Left colon (tissue), 2 donors: ENCODE measurements at regions not wholly inside any gene's neighbourhood (a gene's known extent, or its start where the extent isn't known, plus 50 kb on each side); places are given as distances from the start of the nearest gene placed in this dataset.
A peak's percentile ranks its signal among the peaks of the same experiment; 100 is the strongest.
"Not testable (repeated sequence)": the region's sequence is repeated elsewhere in the genome, so short reads cannot be mapped to it uniquely, and the experiment has no call there.

Experiments used
- ATAC-seq: fragments of 200-7000 bp; cut with Tn5 transposase; one replicate; pipeline ENCODE4 v1.9.1; 2020; ENCODE audit warnings: mild to moderate bottlenecking, moderate library complexity
- DNase-seq, 2 donors: peaks; one replicate each; pipeline ENCODE4 v3.0.0-alpha.2; 2020
- intact Hi-C, 2 donors: fragments of 100-400 bp; cut with DNase I in 1 of 2; cut with micrococcal nuclease in 1 of 2; formaldehyde crosslinking; loops; one replicate each; pipeline versions ENCODE4 v1.11.2 to v1.14.0; 2022; cut with DNase I, micrococcal nuclease
- donor health status: DM: no; HTN: no; CAD: no.
- donor health status: DM: yes; HTN: yes; CAD: no.

DNA sequence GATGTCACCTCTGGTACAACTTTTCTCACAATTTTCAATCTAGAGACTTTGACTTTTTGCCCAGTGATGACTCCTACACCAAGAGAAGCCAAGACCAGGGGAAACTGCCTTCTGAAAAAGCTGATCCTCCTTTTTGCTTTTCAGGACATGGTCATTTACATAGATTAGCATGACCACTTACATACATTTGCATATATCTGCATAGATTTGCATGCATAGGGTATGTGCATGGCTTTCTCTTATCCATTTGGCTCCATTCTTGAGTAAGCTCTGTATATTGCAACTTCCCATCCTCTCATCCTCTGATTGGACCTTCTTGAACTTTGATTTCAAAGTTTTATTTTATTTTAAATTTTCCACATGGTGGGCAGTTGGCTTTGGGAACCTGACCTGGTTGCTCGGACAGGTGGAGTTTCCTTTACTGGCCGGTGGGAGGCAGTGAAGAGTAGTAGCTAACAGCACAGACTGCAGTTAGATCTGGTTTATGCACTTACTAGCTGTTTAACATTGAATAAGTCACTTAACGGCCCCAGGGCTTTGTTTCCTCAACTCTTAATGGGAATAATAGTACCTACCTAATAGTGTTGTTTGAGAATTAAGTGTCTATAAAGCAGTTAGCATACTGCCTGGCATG lies 92.9 kb downstream of the GPR139 start:
- intact Hi-C loops, result loop anchor here in 1 of 2 donors (5.0 kb wide), 1 partner anchor 387 kb away; no protein-coding TSS in a partner anchor
- ATAC-seq (peak; percentile 49), DNase-seq (peak in 1 of 2 donors; percentile 4)

- ATAC-seq (no peak), DNase-seq (no peak)
- intact Hi-C loops, result loop anchor here in 1 of 2 donors (5.0 to 10.0 kb wide), 2 partner anchors 65 to 388 kb away; no protein-coding TSS in a partner anchor
Measured at GRCh38 chr16:19979638-19980037, 94.1 kb downstream of the GPR139 start.

- ATAC-seq, result no peak
- intact Hi-C loops, result loop anchor here in 1 of 2 donors (10.0 kb wide), 1 partner anchor 60 kb away; no protein-coding TSS in a partner anchor
- no peak for DNase-seq
Measured at GRCh38 chr16:19974607-19975006, 90.0 kb upstream of the GPRC5B start.

- ATAC-seq (no peak), DNase-seq (no peak)
- intact Hi-C loops, result loop anchor here in 1 of 2 donors (10.0 kb wide), 1 partner anchor 57 kb away; no protein-coding TSS in a partner anchor
Measured at GRCh38 chr16:19972111-19972510, 87.5 kb upstream of the GPRC5B start.

DNA sequence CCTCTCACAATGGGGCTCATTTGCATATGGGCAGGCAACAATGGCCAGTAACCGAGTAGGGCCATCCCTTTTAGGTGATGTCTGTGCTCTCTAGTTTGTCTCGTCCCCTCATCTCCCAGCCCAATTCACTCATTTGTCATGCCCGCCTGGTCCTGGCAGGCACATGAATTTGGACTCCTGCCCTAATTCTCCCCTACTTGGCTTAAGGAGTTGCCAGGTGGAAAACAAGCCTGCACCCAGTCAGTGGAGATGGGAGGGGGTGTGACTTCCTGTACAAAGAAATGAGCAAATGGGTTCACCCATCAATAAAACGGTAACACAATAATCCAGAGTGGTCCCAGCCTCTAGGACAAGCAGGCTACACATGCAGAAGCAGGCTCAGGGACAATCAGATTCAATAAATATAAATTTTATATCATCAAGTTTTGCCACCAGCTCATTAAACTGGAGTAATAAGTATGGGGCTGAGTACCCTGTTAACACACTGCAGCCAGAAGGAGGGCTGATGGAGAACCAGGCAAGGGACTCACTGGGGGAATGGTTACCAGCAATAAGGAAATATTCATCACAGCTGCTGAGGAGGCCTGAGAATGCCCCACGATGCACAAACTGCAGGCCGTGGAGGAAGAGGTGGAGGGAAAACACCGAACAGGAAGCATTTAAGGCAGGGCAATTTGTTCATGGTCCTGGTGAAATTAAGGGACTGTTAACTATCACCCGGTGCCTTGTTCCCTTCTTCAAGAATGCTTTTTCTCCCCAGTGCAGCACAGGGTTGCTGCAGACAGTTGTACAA lies 84.4 kb upstream of the GPRC5B start:
- peak in 1 of 2 donors; percentile 8 for DNase-seq
- intact Hi-C loops, result no loop called here
- ATAC-seq, result peak; percentile 91

DNA sequence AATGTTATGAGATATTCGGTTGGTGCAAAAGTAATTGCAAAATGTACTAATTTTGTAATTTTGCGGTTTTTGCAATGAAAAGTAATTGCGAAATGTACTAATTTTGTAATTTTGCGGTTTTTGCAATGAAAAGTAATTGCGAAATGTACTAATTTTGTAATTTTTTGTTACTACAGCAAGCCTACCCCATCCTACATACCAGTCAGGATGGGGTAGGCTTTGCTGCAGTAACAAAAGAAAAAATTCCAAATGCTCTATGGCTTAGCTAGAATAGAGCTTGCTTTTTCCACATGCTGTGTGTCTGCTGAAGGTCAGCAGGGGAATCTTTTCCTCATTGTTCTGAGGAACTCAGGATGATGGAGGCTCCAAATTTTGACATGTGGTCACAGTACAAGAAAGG lies 83.3 kb upstream of the GPRC5B start:
- intact Hi-C loops, result no loop called here
- ATAC-seq (no peak), DNase-seq (no peak)

- intact Hi-C loops, result no loop called here
Measured at GRCh38 chr16:19967561-19967960, 82.9 kb upstream of the GPRC5B start.

DNA sequence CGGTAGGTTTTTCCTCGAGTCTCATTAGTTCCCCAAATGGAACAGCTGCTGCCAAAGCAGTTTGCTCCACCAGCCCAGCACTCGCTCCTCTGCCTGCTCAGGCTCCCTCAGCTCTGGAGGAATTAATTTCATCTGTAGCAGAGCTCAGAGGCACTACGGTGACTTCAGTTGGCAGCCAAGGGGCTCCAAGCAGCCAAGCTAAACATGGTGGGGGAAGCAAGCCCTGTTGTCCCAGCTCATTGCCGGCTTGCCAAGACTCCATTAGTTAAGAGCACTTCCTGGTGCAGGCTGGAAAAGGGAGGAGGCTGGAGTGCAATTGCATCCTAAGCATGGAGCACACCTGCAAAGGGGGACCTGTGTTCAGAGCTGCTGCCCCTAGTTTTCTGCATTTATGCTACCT lies 78.7 kb upstream of the GPRC5B start:
- intact Hi-C loops, result no loop called here
- DNase-seq (no peak), ATAC-seq (no peak)

More at GRCh38 chr16:19967561-19967960, 82.9 kb upstream of the GPRC5B start:
- ATAC-seq (no peak), DNase-seq (no peak)

DNA sequence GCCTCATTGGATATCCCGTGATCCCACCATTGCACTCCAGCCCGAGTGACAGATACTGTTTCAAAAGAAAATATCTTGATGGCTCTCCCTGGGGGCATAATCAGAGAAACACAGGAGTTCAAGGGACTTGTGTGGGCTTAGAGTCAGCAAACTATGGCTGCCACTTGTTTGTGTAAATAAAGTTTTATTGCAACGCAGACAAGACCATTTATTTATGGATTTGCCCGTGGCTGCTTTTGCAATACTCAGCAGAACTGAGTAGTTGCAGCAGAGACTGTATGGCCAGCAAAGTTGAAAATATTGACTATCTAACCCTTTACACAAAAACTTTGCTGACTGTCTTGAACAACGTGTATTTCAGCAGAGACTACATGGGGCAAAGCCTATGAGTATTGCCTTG lies 75.5 kb upstream of the GPRC5B start:
- intact Hi-C loops, result no loop called here
- no peak for DNase-seq
- no peak for ATAC-seq

GRCh38 chr16:19959736-19960135 lies 75.1 kb upstream of the GPRC5B start:
- intact Hi-C loops, result no loop called here
- ATAC-seq (no peak), DNase-seq (no peak)

DNA sequence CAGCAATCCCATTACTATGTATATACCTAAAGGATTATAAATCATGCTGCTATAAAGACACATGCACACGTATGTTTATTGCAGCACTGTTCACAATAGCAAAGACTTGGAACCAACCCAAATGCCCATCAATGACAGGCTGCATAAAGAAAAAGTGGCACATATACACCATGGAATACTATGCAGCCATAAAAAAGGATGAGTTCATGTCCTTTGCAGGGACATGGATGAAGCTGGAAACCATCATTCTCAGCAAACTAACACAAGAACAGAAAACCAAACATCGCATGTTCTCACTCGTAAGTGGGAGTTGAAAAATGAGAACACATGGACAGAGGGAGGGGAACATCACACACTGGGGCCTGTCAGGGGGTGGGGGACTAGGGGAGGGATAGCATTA lies 71.2 kb upstream of the GPRC5B start:
- ATAC-seq, intact Hi-C loops: not testable (repeated sequence)

DNA sequence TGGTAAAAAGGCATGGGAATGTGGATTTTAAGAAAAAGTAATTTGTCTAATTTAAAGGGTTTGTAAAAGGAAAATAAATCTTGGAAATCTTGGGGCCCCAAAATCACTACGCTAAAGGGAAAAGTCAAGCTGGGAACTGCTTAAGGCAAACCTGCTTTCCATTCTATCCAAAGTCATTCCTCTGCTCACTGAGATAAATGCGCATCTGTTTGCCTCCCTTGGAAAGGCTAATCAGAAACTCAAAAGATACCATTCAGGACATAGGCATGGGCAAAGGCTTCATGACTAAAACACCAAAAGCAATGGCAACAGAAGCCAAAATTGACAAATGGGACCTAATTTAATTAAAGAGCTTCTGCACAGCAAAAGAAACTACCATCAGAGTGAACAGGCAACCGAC lies 70.4 kb upstream of the GPRC5B start:
- ATAC-seq, DNase-seq, intact Hi-C loops: not testable (repeated sequence)

More for the DNA sequence above, 71.2 kb upstream of the GPRC5B start:
- not testable (repeated sequence) for DNase-seq

DNA sequence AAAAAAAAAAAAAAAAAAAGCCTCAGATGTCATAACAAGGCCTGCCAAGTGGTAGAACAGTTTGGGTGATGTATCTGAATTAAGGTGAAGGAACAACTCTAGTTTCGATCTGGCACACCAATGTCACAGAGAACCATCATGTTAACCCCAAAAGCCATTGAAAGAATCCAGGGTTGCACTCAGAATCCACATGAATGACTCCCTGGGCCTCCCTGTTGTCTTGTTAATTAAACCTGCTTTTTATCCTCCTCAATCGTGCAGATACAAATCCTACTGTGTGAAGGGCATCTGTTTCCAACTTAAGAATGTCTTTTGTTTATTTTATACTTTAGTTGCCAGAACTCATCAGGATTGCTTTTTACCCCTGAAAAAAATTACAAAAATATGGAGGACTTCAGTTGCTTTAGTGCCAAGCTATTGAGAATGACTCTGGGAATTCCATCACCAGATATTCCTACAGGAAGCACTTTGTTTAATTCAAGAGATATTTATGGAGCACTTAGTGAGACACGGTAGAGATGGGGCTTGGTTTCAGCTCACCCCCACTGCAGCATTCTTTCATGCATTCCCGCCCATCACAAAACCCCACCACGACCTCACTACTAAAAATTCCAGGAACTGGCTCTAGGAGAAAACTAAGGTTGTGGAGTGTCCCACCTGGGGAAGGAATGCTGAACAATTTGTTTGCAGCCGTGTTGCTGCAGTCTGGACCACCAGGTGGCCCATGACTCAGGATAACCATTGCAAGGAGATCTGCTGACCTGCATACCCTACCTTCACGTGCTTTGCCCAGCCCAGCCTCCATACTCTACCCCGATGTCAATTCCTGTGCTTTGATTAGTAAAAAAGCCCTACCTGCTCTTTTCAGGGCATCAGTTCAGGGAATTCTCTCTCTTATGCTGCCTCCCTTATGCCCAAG lies 63.8 kb upstream of the GPRC5B start:
- DNase-seq (no peak), ATAC-seq (no peak)
- intact Hi-C loops, result no loop called here

- ATAC-seq (no peak), DNase-seq (no peak)
- intact Hi-C loops, result no loop called here
Measured at GRCh38 chr16:19945934-19946333, 61.3 kb upstream of the GPRC5B start.

DNA sequence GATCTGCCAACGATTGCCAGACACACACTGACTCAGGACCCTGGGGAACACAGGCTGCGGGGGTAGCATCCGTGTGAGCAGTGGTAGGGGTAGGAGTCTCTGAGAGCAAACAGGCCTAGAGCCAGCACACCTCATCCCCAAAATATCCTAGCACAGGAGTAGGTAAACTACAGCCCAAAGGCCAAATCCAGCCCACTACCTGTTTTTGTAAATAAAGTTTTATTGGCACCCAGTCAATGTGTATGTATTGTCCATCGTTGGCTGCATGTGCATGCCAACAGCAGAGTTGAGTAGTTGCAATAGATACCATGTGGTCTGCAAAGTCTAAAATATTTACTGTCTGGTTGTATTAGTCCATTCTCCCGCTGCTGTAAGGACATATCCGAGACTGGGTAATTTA lies 55.5 kb upstream of the GPRC5B start:
- DNase-seq (no peak), ATAC-seq (no peak)
- intact Hi-C loops, result no loop called here

GRCh38 chr16:19939553-19939952 lies 54.9 kb upstream of the GPRC5B start:
- intact Hi-C loops, result no loop called here
- DNase-seq (no peak), ATAC-seq (no peak)

- no peak for DNase-seq
- no peak for ATAC-seq
- intact Hi-C loops, result no loop called here
Measured at GRCh38 chr16:19938536-19938935, 53.9 kb upstream of the GPRC5B start.

DNA sequence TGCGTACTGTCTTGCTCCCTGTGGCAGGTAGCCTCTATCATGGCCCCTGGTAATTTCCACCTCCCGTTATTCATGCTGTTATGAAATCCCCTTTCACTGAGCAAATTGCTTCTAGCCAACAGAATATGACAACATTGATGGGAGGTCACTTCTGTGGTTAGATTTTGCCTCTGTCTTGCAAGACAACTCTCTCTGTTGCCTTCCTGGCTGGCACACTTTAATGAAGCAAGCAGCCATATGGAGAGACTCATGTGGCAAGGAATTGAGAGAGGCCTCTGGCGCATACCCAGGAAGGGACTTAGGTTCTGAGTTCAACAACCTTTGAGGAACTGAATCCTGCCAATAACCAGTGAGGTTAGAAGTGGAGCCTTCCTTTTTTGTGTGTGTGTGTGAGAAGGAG lies 51.8 kb upstream of the GPRC5B start:
- DNase-seq (no peak), ATAC-seq (no peak)
- intact Hi-C loops, result no loop called here

DNA sequence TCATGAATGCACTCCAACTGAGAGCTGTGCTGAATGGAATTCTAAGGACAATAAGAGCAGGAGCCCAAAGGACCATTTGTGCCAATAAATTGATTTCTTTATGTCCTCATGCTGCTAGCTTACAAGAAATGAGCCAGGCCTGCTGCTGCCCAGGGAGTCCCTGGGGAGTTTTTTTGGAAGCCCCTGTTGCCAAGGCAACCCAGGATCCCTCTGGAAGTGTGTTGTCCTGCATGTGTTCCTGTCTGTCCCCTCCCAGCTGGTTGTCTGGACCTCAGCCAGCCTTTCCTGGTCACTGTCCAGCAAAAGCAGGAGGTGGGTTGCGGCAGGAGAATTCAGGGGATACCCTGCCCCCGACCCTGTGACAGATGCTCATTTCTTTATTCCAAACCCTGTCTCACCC lies 51.0 kb upstream of the GPRC5B start:
- no peak for DNase-seq
- intact Hi-C loops, result no loop called here
- ATAC-seq, result no peak
